ENCODE measurements at regions not wholly inside any gene's neighbourhood (a gene's known extent, or its start where the extent isn't known, plus 50 kb on each side); places are given as distances from the start of the nearest gene placed in this dataset.
"Not testable (repeated sequence)": the region's sequence is repeated elsewhere in the genome, so short reads cannot be mapped to it uniquely, and the experiment has no call there.

DNA sequence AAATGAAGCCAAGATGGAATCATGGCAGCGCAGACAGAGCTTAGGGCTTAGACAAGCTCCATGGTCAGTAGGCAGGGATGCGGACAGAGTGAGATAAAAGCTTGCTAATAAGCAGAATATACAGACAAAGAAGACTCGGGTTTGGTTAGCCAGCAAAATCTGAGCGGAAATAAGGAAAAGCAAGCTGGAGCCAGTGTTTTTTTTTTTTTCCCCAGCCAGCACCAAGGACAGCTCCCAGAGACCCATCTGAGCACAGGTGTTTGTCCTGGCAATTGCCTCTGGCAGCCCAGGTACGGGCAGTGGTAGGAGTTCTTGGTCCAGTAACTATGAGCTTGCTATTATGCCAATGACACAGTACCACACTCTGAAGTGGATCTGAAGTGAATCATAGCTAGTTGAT lies 187.6 kb downstream of the ADCYAP1 start:
- Histone ChIP-seq H3K27me3 (ENCODE audit: insufficient read depth) (no peaks in the 10 kb centered on the region), H3K9me2 (no peaks in the 10 kb centered on the region), H3K4me3 (ENCODE audit: low read depth in 2 of 2, low read length in 1 of 2) (no peak overlapping the region), H3K4me1 (ENCODE audit: control insufficient read depth in 1 of 2, insufficient read depth in 2 of 2, low read depth in 1 of 2, low read length in 1 of 2) (no peaks in the 10 kb centered on the region), H4K20me1 (ENCODE audit: insufficient read depth) (no peaks in the 10 kb centered on the region), H3K4me2 (no peak overlapping the region), H3K79me2 (ENCODE audit: insufficient read depth) (no peaks in the 10 kb centered on the region), H3K9ac (no peak overlapping the region), H3F3A (replicated peaks; ENCODE audit: insufficient read depth) (no peaks in the 10 kb centered on the region), H3K9me3 (no peaks in the 10 kb centered on the region), H3K27ac (ENCODE audit: low read depth in 2 of 2, low read length in 1 of 2) (no peak overlapping the region), H3K36me3 (replicated peaks in 1 of 2; ENCODE audit: control insufficient read depth in 1 of 2, insufficient read depth in 2 of 2, low read length in 1 of 2) (no peaks in the 10 kb centered on the region), H2AFZ (ENCODE audit: low read depth) (no peak overlapping the region)
- TF ChIP-seq, protein P1, sequence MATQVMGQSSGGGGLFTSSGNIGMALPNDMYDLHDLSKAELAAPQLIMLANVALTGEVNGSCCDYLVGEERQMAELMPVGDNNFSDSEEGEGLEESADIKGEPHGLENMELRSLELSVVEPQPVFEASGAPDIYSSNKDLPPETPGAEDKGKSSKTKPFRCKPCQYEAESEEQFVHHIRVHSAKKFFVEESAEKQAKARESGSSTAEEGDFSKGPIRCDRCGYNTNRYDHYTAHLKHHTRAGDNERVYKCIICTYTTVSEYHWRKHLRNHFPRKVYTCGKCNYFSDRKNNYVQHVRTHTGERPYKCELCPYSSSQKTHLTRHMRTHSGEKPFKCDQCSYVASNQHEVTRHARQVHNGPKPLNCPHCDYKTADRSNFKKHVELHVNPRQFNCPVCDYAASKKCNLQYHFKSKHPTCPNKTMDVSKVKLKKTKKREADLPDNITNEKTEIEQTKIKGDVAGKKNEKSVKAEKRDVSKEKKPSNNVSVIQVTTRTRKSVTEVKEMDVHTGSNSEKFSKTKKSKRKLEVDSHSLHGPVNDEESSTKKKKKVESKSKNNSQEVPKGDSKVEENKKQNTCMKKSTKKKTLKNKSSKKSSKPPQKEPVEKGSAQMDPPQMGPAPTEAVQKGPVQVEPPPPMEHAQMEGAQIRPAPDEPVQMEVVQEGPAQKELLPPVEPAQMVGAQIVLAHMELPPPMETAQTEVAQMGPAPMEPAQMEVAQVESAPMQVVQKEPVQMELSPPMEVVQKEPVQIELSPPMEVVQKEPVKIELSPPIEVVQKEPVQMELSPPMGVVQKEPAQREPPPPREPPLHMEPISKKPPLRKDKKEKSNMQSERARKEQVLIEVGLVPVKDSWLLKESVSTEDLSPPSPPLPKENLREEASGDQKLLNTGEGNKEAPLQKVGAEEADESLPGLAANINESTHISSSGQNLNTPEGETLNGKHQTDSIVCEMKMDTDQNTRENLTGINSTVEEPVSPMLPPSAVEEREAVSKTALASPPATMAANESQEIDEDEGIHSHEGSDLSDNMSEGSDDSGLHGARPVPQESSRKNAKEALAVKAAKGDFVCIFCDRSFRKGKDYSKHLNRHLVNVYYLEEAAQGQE (IDR thresholded peaks at IDR 0.05; ENCODE audit: low read depth, low read length) = peak; percentile 87
- no peak for TF ChIP-seq YY1 (IDR thresholded peaks at IDR 0.05; ENCODE audit: low read depth)
- WGBS (ENCODE audit: low lambda C conversion rate) = 21% methylated on average over 5 of the region's 5 CpGs
- no peak for DNase-seq
- ChIA-PET CTCF (no interaction called here), POLR2A (no interaction called here)

DNA sequence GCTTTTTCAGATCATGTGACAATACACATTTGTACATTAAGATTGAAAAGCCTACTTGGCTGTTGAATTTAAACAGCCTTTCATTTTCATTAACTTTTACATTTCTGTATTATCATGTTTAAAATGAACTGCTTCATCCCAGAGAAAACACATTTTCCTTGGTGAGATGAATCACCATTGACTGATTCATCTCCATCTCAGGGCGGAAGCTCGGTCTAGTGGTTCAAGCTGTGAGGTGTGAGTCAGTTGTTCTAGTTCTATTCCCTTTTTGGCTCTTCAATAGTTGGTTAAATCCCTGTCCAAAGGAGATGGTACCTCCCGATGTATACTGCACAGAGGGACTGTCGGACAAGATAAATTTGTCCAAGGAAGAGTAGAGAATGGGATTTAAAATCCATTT lies 189.7 kb downstream of the ADCYAP1 start:
- H3K9me2 ChIP-seq = no peaks in the 10 kb centered on the region
- no peaks in the 10 kb centered on the region for H4K20me1 ChIP-seq (ENCODE audit: insufficient read depth)
- H3K4me3 ChIP-seq (ENCODE audit: low read depth in 2 of 2, low read length in 1 of 2) = no peak overlapping the region
- H3K9me3 ChIP-seq = no peaks in the 10 kb centered on the region
- WGBS (ENCODE audit: low lambda C conversion rate) = 10% methylated on average over 4 of the region's 4 CpGs
- POLR2A ChIA-PET = no interaction called here
- no peaks in the 10 kb centered on the region for H3K4me1 ChIP-seq (ENCODE audit: control insufficient read depth in 1 of 2, insufficient read depth in 2 of 2, low read depth in 1 of 2, low read length in 1 of 2)
- H2AFZ ChIP-seq (ENCODE audit: low read depth) = no peak overlapping the region
- CTCF ChIA-PET = no interaction called here
- TF ChIP-seq SMC3 (IDR thresholded peaks at IDR 0.05; ENCODE audit: low read depth, low read length) (no peak), TAF1 (IDR thresholded peaks at IDR 0.05; ENCODE audit: borderline replicate concordance, low read depth, low read length) (no peak), RCOR1 (IDR thresholded peaks at IDR 0.05; ENCODE audit: low read length) (no peak), YY1 (IDR thresholded peaks at IDR 0.05; ENCODE audit: low read depth) (no peak), NRF1 (IDR thresholded peaks at IDR 0.05; ENCODE audit: low read depth, low read length) (no peak), RXRA (IDR thresholded peaks at IDR 0.05; ENCODE audit: borderline replicate concordance, low read depth) (no peak), EZH2phosphoT487 (IDR thresholded peaks at IDR 0.05; ENCODE audit: borderline replicate concordance, low read depth) (no peak), RAD21 (IDR thresholded peaks at IDR 0.05; ENCODE audit: low read length) (no peak), GATA2 (CRISPR knock-in tag; IDR thresholded peaks at IDR 0.05) (no peak), POLR2AphosphoS5 (IDR thresholded peaks at IDR 0.05; ENCODE audit: low read depth, low read length) (no peak), FOXM1 (IDR thresholded peaks at IDR 0.05; ENCODE audit: low read depth) (no peak)
- TF ChIP-seq, protein P2, sequence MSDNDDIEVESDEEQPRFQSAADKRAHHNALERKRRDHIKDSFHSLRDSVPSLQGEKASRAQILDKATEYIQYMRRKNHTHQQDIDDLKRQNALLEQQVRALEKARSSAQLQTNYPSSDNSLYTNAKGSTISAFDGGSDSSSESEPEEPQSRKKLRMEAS (IDR thresholded peaks at IDR 0.05; ENCODE audit: low read depth) = no peak
- TF ChIP-seq, protein P3, sequence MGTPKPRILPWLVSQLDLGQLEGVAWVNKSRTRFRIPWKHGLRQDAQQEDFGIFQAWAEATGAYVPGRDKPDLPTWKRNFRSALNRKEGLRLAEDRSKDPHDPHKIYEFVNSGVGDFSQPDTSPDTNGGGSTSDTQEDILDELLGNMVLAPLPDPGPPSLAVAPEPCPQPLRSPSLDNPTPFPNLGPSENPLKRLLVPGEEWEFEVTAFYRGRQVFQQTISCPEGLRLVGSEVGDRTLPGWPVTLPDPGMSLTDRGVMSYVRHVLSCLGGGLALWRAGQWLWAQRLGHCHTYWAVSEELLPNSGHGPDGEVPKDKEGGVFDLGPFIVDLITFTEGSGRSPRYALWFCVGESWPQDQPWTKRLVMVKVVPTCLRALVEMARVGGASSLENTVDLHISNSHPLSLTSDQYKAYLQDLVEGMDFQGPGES (IDR thresholded peaks at IDR 0.05; ENCODE audit: low read depth, low read length) = no peak
- TF ChIP-seq, protein P4, sequence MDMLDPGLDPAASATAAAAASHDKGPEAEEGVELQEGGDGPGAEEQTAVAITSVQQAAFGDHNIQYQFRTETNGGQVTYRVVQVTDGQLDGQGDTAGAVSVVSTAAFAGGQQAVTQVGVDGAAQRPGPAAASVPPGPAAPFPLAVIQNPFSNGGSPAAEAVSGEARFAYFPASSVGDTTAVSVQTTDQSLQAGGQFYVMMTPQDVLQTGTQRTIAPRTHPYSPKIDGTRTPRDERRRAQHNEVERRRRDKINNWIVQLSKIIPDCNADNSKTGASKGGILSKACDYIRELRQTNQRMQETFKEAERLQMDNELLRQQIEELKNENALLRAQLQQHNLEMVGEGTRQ (IDR thresholded peaks at IDR 0.05; ENCODE audit: borderline replicate concordance, low read depth, low read length) = no peak
- no peak for DNase-seq
- no peaks in the 10 kb centered on the region for H3F3A ChIP-seq (replicated peaks; ENCODE audit: insufficient read depth)
- H3K79me2 ChIP-seq (ENCODE audit: insufficient read depth) = no peaks in the 10 kb centered on the region
- no peak overlapping the region for H3K4me2 ChIP-seq
- H3K27ac ChIP-seq (ENCODE audit: low read depth in 2 of 2, low read length in 1 of 2) = no peak overlapping the region
- no peak overlapping the region for H3K9ac ChIP-seq
- H3K36me3 ChIP-seq (replicated peaks in 1 of 2; ENCODE audit: control insufficient read depth in 1 of 2, insufficient read depth in 2 of 2, low read length in 1 of 2) = no peaks in the 10 kb centered on the region
- no peaks in the 10 kb centered on the region for H3K27me3 ChIP-seq (ENCODE audit: insufficient read depth)

DNA sequence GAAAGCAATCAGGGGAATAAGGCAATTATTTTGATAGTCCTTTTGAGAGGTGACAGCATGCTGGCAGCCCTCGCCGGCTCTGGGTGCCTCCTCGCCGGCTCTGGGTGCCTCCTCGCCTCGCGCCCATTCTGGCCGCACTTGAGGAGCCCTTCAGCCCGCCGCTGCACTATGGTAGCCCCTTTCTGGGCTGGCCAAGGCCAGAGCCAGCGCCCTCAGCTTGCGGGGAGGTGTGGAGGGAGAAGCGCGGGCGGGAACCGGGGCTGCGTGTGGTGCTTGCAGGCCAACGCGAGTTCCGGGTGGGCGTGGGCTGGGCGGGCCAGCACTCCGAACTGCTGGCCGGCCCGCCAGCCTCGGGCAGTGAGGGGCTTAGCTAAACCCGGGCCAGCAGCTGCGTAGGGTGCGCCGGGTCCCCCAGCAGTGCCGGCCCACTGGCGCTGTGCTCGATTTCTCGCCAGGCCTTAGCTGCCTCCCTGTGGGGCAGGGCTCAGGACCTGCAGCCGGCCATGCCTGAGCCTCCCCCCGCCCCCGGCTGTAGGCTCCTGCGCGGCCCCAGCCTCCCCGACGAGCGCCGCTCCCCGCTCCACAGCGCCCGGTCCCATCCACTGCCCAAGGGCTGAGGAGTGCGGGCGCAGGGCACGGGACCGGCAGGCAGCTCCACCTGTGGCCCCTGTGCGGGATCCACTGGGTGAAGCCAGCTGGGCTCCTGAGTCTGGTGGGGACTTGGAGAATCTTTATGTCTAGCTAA lies 193.5 kb downstream of the ADCYAP1 start:
- CTCF ChIA-PET; H3K9ac ChIP-seq; H3K4me2 ChIP-seq; H4K20me1 ChIP-seq (ENCODE audit: insufficient read depth); H2AFZ ChIP-seq (ENCODE audit: low read depth); H3K4me1 ChIP-seq (ENCODE audit: control insufficient read depth in 1 of 2, insufficient read depth in 2 of 2, low read depth in 1 of 2, low read length in 1 of 2); H3F3A ChIP-seq (replicated peaks; ENCODE audit: insufficient read depth); H3K9me2 ChIP-seq; H3K79me2 ChIP-seq (ENCODE audit: insufficient read depth); POLR2A ChIA-PET; H3K9me3 ChIP-seq; DNase-seq; H3K27ac ChIP-seq (ENCODE audit: low read depth in 2 of 2, low read length in 1 of 2); H3K4me3 ChIP-seq (ENCODE audit: low read depth in 2 of 2, low read length in 1 of 2); H3K27me3 ChIP-seq (ENCODE audit: insufficient read depth); H3K36me3 ChIP-seq (replicated peaks in 1 of 2; ENCODE audit: control insufficient read depth in 1 of 2, insufficient read depth in 2 of 2, low read length in 1 of 2): not testable (repeated sequence)
- WGBS (ENCODE audit: low lambda C conversion rate) = 64% methylated on average over 22 of the region's 51 CpGs

Data from SK-N-SH (cell line).